HL-60 (cell line): ENCODE measurements at regions not wholly inside any gene's neighbourhood (a gene's known extent, or its start where the extent isn't known, plus 50 kb on each side); places are given as distances from the start of the nearest gene placed in this dataset.

Source experiments
- DNase-seq, 2 experiments: peaks; one replicate each; pipeline ENCODE4 v3.0.0-alpha.2; 2010 to 2020; ENCODE audit warnings: low read depth in 1 of 2, low spot score in 1 of 2
- H3K27ac ChIP-seq: fragments of 250-450 bp; sonication (Bioruptor Pico); replicated peaks from 2 replicates; pipeline ENCODE4 v1.5.1; 2020; ENCODE audit warnings: mild to moderate bottlenecking, moderate library complexity
- H3K27me3 ChIP-seq: fragments of 250-450 bp; sonication (Bioruptor Pico); 2 replicates; pipeline ENCODE4 v1.5.1; 2021; ENCODE audit warnings: mild to moderate bottlenecking, moderate library complexity; ENCODE audit not compliant: insufficient read depth, poor library complexity, severe bottlenecking
- H3K4me3 ChIP-seq: replicated peaks from 2 replicates; pipeline ENCODE4 v1.5.1; 2011; ENCODE audit warnings: mild to moderate bottlenecking, control low read depth, low read length; ENCODE audit not compliant: insufficient read depth
- GABPA ChIP-seq: IDR thresholded peaks from 2 replicates; pipeline ENCODE4 v1.6.1; 2012; ENCODE audit warnings: low read depth
- POLR2AphosphoS5 ChIP-seq: IDR thresholded peaks from 2 replicates; pipeline ENCODE4 v1.6.1; 2012; ENCODE audit warnings: low read depth
- SPI1 ChIP-seq: IDR thresholded peaks from 2 replicates; pipeline ENCODE4 v1.6.1; 2012; ENCODE audit warnings: low read depth, mild to moderate bottlenecking, borderline replicate concordance
- TF ChIP-seq, protein P1 (sequence below): IDR thresholded peaks from one replicate; pipeline ENCODE4 v1.5.1; 2011; ENCODE audit warnings: low read length, control low read depth, inconsistent platforms; ENCODE audit not compliant: insufficient read depth
- TF ChIP-seq, protein P2 (sequence below): IDR thresholded peaks from 2 replicates; pipeline ENCODE4 v1.6.1; 2012; ENCODE audit warnings: low read depth; ENCODE audit not compliant: insufficient replicate concordance

DNA sequence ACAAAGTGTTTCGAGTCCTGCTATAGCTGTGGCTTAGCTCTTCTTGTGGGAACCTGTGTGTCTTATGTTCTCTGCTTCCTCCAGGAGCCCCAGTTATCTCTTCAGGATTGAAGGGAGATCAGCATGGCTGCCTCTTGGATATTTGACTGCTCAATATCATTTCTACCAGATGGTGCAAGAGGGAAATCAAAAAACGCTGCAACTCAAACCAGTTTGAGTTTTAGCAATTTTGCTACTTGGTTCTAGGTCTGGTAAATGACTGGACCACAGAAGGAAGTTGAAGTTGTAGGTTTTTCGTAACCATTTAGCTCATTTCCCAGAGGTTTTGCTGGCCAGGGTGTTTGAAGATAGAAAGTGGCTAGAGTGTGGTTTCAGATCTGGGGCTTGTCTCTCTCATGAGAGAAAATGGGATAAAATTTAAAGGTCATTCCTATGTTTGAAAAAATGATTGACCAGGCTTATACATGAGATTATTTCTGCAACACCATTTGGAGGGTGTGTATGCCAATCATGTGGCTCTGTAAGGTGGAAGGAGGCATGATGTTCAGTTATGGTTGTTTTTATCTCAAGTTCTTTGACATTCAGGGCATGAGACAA is 210.4 kb downstream of the SPRY1 start:
- no peak overlapping the region for H3K4me3 ChIP-seq
- TF ChIP-seq, protein P1, sequence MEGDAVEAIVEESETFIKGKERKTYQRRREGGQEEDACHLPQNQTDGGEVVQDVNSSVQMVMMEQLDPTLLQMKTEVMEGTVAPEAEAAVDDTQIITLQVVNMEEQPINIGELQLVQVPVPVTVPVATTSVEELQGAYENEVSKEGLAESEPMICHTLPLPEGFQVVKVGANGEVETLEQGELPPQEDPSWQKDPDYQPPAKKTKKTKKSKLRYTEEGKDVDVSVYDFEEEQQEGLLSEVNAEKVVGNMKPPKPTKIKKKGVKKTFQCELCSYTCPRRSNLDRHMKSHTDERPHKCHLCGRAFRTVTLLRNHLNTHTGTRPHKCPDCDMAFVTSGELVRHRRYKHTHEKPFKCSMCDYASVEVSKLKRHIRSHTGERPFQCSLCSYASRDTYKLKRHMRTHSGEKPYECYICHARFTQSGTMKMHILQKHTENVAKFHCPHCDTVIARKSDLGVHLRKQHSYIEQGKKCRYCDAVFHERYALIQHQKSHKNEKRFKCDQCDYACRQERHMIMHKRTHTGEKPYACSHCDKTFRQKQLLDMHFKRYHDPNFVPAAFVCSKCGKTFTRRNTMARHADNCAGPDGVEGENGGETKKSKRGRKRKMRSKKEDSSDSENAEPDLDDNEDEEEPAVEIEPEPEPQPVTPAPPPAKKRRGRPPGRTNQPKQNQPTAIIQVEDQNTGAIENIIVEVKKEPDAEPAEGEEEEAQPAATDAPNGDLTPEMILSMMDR, result no peak
- peak; percentile 79 for TF ChIP-seq SPI1
- TF ChIP-seq, protein P2, sequence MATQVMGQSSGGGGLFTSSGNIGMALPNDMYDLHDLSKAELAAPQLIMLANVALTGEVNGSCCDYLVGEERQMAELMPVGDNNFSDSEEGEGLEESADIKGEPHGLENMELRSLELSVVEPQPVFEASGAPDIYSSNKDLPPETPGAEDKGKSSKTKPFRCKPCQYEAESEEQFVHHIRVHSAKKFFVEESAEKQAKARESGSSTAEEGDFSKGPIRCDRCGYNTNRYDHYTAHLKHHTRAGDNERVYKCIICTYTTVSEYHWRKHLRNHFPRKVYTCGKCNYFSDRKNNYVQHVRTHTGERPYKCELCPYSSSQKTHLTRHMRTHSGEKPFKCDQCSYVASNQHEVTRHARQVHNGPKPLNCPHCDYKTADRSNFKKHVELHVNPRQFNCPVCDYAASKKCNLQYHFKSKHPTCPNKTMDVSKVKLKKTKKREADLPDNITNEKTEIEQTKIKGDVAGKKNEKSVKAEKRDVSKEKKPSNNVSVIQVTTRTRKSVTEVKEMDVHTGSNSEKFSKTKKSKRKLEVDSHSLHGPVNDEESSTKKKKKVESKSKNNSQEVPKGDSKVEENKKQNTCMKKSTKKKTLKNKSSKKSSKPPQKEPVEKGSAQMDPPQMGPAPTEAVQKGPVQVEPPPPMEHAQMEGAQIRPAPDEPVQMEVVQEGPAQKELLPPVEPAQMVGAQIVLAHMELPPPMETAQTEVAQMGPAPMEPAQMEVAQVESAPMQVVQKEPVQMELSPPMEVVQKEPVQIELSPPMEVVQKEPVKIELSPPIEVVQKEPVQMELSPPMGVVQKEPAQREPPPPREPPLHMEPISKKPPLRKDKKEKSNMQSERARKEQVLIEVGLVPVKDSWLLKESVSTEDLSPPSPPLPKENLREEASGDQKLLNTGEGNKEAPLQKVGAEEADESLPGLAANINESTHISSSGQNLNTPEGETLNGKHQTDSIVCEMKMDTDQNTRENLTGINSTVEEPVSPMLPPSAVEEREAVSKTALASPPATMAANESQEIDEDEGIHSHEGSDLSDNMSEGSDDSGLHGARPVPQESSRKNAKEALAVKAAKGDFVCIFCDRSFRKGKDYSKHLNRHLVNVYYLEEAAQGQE, result no peak
- H3K27ac ChIP-seq, result peak overlapping the region; percentile 32
- peak; percentile 64 to 77 for DNase-seq
- H3K27me3 ChIP-seq, result no peaks in the 10 kb centered on the region

DNA sequence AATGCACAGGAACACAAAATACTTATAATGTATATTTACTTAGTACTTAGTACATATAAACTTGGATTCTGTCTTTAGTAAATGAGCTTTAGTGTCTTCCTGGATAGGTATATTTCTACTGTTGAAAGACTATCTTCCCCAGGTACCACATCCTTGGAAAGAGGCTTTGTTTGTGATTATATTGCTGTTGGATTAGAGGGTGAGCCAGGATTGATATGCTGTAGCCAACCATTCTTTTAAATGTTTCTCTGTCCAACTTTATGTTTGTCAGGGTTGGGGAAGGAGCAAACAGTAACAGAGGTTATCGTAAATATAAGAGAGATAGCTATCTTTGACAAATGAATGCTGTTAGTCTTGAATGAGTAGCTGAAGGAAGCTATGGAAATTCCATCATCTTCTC is 213.2 kb downstream of the SPRY1 start:
- no peak overlapping the region for H3K27ac ChIP-seq
- no peak overlapping the region for H3K4me3 ChIP-seq
- TF ChIP-seq SPI1, result no peak
- TF ChIP-seq GABPA, result no peak
- TF ChIP-seq, protein P1, result no peak
- TF ChIP-seq, protein P2, result no peak
- TF ChIP-seq POLR2AphosphoS5, result no peak
- H3K27me3 ChIP-seq, result no peaks in the 10 kb centered on the region
- DNase-seq, result no peak

DNA sequence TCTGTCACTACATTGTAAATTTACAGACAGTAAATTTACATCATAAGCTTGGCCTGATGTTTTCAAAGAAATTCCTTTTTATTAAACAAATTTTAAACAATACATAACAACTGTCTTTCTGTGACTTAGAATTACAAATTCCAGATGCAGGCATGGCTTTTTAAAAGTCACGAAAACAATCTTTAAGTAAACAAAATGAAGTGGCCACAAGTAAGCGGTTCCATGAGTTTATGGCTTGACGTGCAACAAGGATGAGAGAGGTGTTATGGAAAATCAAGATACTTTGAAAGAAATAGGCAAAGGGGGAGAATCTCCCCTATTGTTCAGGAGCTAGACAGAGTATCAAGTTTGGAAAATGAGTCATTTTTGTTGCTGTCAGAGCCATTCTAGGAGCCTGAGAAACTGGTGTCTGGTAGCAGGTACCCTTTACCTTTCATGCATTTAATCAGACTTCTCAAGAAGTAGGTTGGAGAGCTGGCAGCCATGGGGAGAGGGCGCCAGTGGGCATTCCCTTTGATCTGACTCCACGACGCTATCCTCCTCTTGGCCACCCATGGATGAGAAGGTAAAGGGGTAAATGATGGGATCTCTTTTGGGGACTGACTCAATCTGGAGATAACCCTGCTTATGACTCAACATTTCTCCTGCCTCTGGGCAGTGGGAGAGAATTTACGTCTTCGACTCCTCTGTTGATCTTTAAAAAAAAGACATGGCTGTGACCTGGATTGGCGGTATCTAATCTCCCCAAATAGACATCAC is 217.2 kb downstream of the SPRY1 start:
- H3K27me3 ChIP-seq, result no peaks in the 10 kb centered on the region
- DNase-seq, result no peak
- no peak overlapping the region for H3K4me3 ChIP-seq
- TF ChIP-seq GABPA (no peak), POLR2AphosphoS5 (no peak), SPI1 (no peak)
- TF ChIP-seq, protein P1, result no peak
- TF ChIP-seq, protein P2, result no peak
- H3K27ac ChIP-seq, result no peak overlapping the region
